SK-N-SH (cell line): ENCODE measurements at regions not wholly inside any gene's neighbourhood (a gene's known extent, or its start where the extent isn't known, plus 50 kb on each side); places are given as distances from the start of the nearest gene placed in this dataset.

Experiments used
- CTCF ChIA-PET: fragments of 300-600, 350-600 bp; formaldehyde crosslinking; extraction: SDS; loops from one replicate; lab custom pipeline; 2021; lab: Yijun Ruan, JAX
- POLR2A ChIA-PET: fragments of 350-600 bp; sonication (Branson Sonifier 250); formaldehyde crosslinking; extraction: SDS; loops from one replicate; lab custom pipeline; 2020; ENCODE audit warnings: antibody characterized with exemption, inconsistent platforms; lab: Yijun Ruan, JAX
- DNase-seq: peaks from one replicate; pipeline ENCODE4 v3.0.0; 2012
- H2AFZ ChIP-seq: fragments of 200-600 bp; sonication (generic); 2 replicates; pipeline ENCODE4 v1.8.1; 2016; ENCODE audit warnings: antibody characterized with exemption, mild to moderate bottlenecking, low read depth
- H3F3A ChIP-seq: fragments of 200-600 bp; sonication (generic); replicated peaks from 2 replicates; pipeline ENCODE3; 2016; ENCODE audit warnings: antibody characterized with exemption, mild to moderate bottlenecking; ENCODE audit not compliant: insufficient read depth
- H3K27ac ChIP-seq, 2 experiments: fragments of 200-500 bp in 1 of 2; fragments of 200-600 bp in 1 of 2; sonication (Bioruptor generic) in 1 of 2; sonication (generic), shearing (Covaris generic) in 1 of 2; 2 replicates each; pipeline versions ENCODE4 v1.5.1 to v1.6.1; 2014 to 2016; ENCODE audit warnings: low read depth in 2 of 2, inconsistent platforms in 1 of 2, low read length in 1 of 2, mild to moderate bottlenecking in 1 of 2, mixed read lengths in 1 of 2
- H3K27me3 ChIP-seq: fragments of 200-600 bp; sonication (generic), shearing (Covaris generic); 2 replicates; pipeline ENCODE4 v1.6.1; 2016; ENCODE audit warnings: mixed run types; ENCODE audit not compliant: insufficient read depth
- H3K36me3 ChIP-seq, 2 experiments: fragments of 200-500 bp in 1 of 2; fragments of 200-600 bp in 1 of 2; sonication (Bioruptor generic) in 1 of 2; sonication (generic) in 1 of 2; replicated peaks in 1 of 2; 2 replicates each; pipeline versions ENCODE3 to v1.5.1; 2014 to 2016; ENCODE audit warnings: low read length in 1 of 2, mild to moderate bottlenecking in 1 of 2; ENCODE audit not compliant: insufficient read depth in 2 of 2, control insufficient read depth in 1 of 2
- H3K4me1 ChIP-seq, 2 experiments: fragments of 200-500 bp in 1 of 2; fragments of 200-600 bp in 1 of 2; sonication (Bioruptor generic) in 1 of 2; sonication (generic), shearing (Covaris generic) in 1 of 2; 2 replicates each; pipeline versions ENCODE4 v1.5.1 to v1.6.1; 2014 to 2016; ENCODE audit warnings: low read depth in 1 of 2, low read length in 1 of 2, mixed run types in 1 of 2; ENCODE audit not compliant: insufficient read depth in 2 of 2, control insufficient read depth in 1 of 2
- H3K4me2 ChIP-seq: fragments of 200-600 bp; sonication (generic), shearing (Covaris generic); 2 replicates; pipeline ENCODE4 v1.6.1; 2017; ENCODE audit warnings: mixed run types
- H3K4me3 ChIP-seq, 2 experiments: fragments of 200-500 bp in 1 of 2; fragments of 200-600 bp in 1 of 2; sonication (Bioruptor generic) in 1 of 2; sonication (generic), shearing (Covaris generic) in 1 of 2; 2 replicates each; pipeline versions ENCODE4 v1.5.1 to v1.8.1; 2014 to 2016; ENCODE audit warnings: low read depth in 2 of 2, inconsistent platforms in 1 of 2, low read length in 1 of 2, mild to moderate bottlenecking in 1 of 2, mixed read lengths in 1 of 2, moderate library complexity in 1 of 2
- H3K79me2 ChIP-seq: fragments of 200-600 bp; sonication (generic); 2 replicates; pipeline ENCODE4 v1.8.1; 2017; ENCODE audit warnings: mild to moderate bottlenecking; ENCODE audit not compliant: insufficient read depth
- H3K9ac ChIP-seq: fragments of 200-600 bp; sonication (generic); 2 replicates; pipeline ENCODE4 v1.6.1; 2017; ENCODE audit warnings: mixed run types
- H3K9me2 ChIP-seq: fragments of 200-600 bp; sonication (generic); 2 replicates; pipeline ENCODE4 v1.6.1; 2017; ENCODE audit warnings: mixed run types
- H3K9me3 ChIP-seq: fragments of 200-600 bp; sonication (generic); 2 replicates; pipeline ENCODE4 v1.6.1; 2017; ENCODE audit warnings: mixed run types, mild to moderate bottlenecking, moderate library complexity
- H4K20me1 ChIP-seq: fragments of 200-600 bp; sonication (generic); 2 replicates; pipeline ENCODE4 v1.6.1; 2017; ENCODE audit warnings: mild to moderate bottlenecking, mixed run types; ENCODE audit not compliant: insufficient read depth
- EP300 ChIP-seq, 2 experiments: IDR thresholded peaks; 2 replicates each; pipeline versions ENCODE4 v1.4.0 to v1.6.1; 2012; ENCODE audit warnings: borderline replicate concordance in 1 of 2, low read depth in 1 of 2, low read length in 1 of 2
- EZH2phosphoT487 ChIP-seq: fragments of 200-600 bp; sonication (generic); IDR thresholded peaks from 2 replicates; pipeline ENCODE4 v1.6.1; 2017; ENCODE audit warnings: low read depth, mixed run types, mild to moderate bottlenecking, antibody characterized with exemption, moderate library complexity, borderline replicate concordance
- FOSL2 ChIP-seq: IDR thresholded peaks from 2 replicates; pipeline ENCODE4 v1.4.0; 2012; ENCODE audit warnings: low read depth, mild to moderate bottlenecking, moderate library complexity, borderline replicate concordance
- FOXM1 ChIP-seq: IDR thresholded peaks from 2 replicates; pipeline ENCODE4 v1.4.0; 2012; ENCODE audit warnings: low read depth, mild to moderate bottlenecking
- GATA2 ChIP-seq: sonication (generic); formaldehyde crosslinking; IDR thresholded peaks from 2 replicates; pipeline ENCODE4 v1.5.0; 2020; ENCODE audit warnings: mild to moderate bottlenecking, missing genetic modification reagents
- IRF3 ChIP-seq: fragments of 150-350 bp; IDR thresholded peaks from 2 replicates; pipeline ENCODE4 v1.6.1; 2016; ENCODE audit warnings: mild to moderate bottlenecking, low read depth, low read length
- PBX3 ChIP-seq: IDR thresholded peaks from 2 replicates; pipeline ENCODE4; 2012
- RAD21 ChIP-seq: IDR thresholded peaks from 2 replicates; pipeline ENCODE4 v1.6.1; 2012; ENCODE audit warnings: mild to moderate bottlenecking, low read length
- RCOR1 ChIP-seq: fragments of 150-350 bp; IDR thresholded peaks from 2 replicates; pipeline ENCODE4 v1.6.1; 2017; ENCODE audit warnings: antibody characterized with exemption, low read length
- RFX5 ChIP-seq: IDR thresholded peaks from 2 replicates; pipeline ENCODE4 v1.6.1; 2012; ENCODE audit warnings: mild to moderate bottlenecking, improper control_type of control experiment, low read length
- SMC3 ChIP-seq: IDR thresholded peaks from 2 replicates; pipeline ENCODE4 v1.6.1; 2012; ENCODE audit warnings: low read depth, low read length, improper control_type of control experiment
- TAF1 ChIP-seq: IDR thresholded peaks from 2 replicates; pipeline ENCODE4 v1.6.1; 2012; ENCODE audit warnings: low read depth, mild to moderate bottlenecking, low read length, moderate library complexity, borderline replicate concordance
- TCF12 ChIP-seq: IDR thresholded peaks from 2 replicates; pipeline ENCODE4 v1.4.0; 2012
- YY1 ChIP-seq: IDR thresholded peaks from 2 replicates; pipeline ENCODE4 v1.4.0; 2012; ENCODE audit warnings: low read depth, mild to moderate bottlenecking
- WGBS: methylation state at CpG from one replicate; pipeline ENCODE4 v1.1.6; 2017; ENCODE audit warnings: low lambda C conversion rate; 5-methylcytosine and 5-hydroxymethylcytosine counted together
- TF ChIP-seq, protein P1 (sequence below): IDR thresholded peaks from 2 replicates; pipeline ENCODE4 v1.4.0; 2012; ENCODE audit warnings: low read depth
- TF ChIP-seq, protein P2 (sequence below): fragments of 200-600 bp; sonication (generic); IDR thresholded peaks from 2 replicates; pipeline ENCODE4 v1.6.1; 2017; ENCODE audit warnings: antibody characterized with exemption, mild to moderate bottlenecking, moderate library complexity
- TF ChIP-seq, protein P3 (sequence below): fragments of 150-350 bp; IDR thresholded peaks from 2 replicates; pipeline ENCODE4 v1.6.1; 2017; ENCODE audit warnings: antibody characterized with exemption, low read length, low read depth, borderline replicate concordance

- TF ChIP-seq, protein P1, sequence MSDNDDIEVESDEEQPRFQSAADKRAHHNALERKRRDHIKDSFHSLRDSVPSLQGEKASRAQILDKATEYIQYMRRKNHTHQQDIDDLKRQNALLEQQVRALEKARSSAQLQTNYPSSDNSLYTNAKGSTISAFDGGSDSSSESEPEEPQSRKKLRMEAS: no peak
- TF ChIP-seq TCF12: no peak
- TF ChIP-seq TAF1: no peak
- no peak for TF ChIP-seq RCOR1
- no peak for TF ChIP-seq EP300 (IDR thresholded peaks at IDR 0.05; ENCODE audit: borderline replicate concordance in 1 of 2, low read depth in 1 of 2, low read length in 1 of 2)
- TF ChIP-seq FOSL2: no peak
- no peak for TF ChIP-seq RFX5
- TF ChIP-seq IRF3: no peak
- TF ChIP-seq RAD21: no peak
- TF ChIP-seq, protein P2, sequence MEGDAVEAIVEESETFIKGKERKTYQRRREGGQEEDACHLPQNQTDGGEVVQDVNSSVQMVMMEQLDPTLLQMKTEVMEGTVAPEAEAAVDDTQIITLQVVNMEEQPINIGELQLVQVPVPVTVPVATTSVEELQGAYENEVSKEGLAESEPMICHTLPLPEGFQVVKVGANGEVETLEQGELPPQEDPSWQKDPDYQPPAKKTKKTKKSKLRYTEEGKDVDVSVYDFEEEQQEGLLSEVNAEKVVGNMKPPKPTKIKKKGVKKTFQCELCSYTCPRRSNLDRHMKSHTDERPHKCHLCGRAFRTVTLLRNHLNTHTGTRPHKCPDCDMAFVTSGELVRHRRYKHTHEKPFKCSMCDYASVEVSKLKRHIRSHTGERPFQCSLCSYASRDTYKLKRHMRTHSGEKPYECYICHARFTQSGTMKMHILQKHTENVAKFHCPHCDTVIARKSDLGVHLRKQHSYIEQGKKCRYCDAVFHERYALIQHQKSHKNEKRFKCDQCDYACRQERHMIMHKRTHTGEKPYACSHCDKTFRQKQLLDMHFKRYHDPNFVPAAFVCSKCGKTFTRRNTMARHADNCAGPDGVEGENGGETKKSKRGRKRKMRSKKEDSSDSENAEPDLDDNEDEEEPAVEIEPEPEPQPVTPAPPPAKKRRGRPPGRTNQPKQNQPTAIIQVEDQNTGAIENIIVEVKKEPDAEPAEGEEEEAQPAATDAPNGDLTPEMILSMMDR: no peak
- TF ChIP-seq EZH2phosphoT487: no peak
- TF ChIP-seq GATA2 (CRISPR knock-in tag): no peak
- no peak for TF ChIP-seq SMC3
- TF ChIP-seq FOXM1: no peak
- TF ChIP-seq PBX3: no peak
- no peak for TF ChIP-seq YY1
- TF ChIP-seq, protein P3, sequence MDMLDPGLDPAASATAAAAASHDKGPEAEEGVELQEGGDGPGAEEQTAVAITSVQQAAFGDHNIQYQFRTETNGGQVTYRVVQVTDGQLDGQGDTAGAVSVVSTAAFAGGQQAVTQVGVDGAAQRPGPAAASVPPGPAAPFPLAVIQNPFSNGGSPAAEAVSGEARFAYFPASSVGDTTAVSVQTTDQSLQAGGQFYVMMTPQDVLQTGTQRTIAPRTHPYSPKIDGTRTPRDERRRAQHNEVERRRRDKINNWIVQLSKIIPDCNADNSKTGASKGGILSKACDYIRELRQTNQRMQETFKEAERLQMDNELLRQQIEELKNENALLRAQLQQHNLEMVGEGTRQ: no peak
- H3K9me3 ChIP-seq: no peaks in the 10 kb centered on the region
Measured at GRCh38 chr12:11446372-11446771, 51.0 kb upstream of the PRB2 start.

More at GRCh38 chr12:11446372-11446771, 51.0 kb upstream of the PRB2 start:
- Histone ChIP-seq H3K4me1 (no peaks in the 10 kb centered on the region), H3K27ac (no peak overlapping the region), H3K4me2 (no peak overlapping the region), H3K9me2 (no peaks in the 10 kb centered on the region), H3K4me3 (no peak overlapping the region), H3F3A (no peaks in the 10 kb centered on the region), H2AFZ (no peak overlapping the region), H3K79me2 (no peaks in the 10 kb centered on the region), H3K36me3 (no peaks in the 10 kb centered on the region), H3K27me3 (no peaks in the 10 kb centered on the region), H3K9ac (no peak overlapping the region), H4K20me1 (no peaks in the 10 kb centered on the region)
- DNase-seq: no peak
- CTCF ChIA-PET: no interaction called here
- WGBS: 7% methylated on average over 4 of the region's 4 CpGs
- POLR2A ChIA-PET: no interaction called here
